DND-41 (cell line): ENCODE measurements at regions not wholly inside any gene's neighbourhood (a gene's known extent, or its start where the extent isn't known, plus 50 kb on each side); places are given as distances from the start of the nearest gene placed in this dataset.

Source experiments
- EZH2 ChIP-seq: IDR thresholded peaks from 3 replicates; pipeline ENCODE4 v1.6.1; 2012; ENCODE audit warnings: borderline replicate concordance, low read depth, mild to moderate bottlenecking, moderate library complexity, low read length, inconsistent platforms; ENCODE audit not compliant: severe bottlenecking
- TF ChIP-seq, protein P1 (sequence below): IDR thresholded peaks from 2 replicates; pipeline ENCODE4 v1.5.1; 2012; ENCODE audit warnings: borderline replicate concordance, low read length, moderate library complexity, mild to moderate bottlenecking; ENCODE audit not compliant: poor library complexity, severe bottlenecking; ENCODE audit errors: extremely low read depth

- TF ChIP-seq, protein P1, sequence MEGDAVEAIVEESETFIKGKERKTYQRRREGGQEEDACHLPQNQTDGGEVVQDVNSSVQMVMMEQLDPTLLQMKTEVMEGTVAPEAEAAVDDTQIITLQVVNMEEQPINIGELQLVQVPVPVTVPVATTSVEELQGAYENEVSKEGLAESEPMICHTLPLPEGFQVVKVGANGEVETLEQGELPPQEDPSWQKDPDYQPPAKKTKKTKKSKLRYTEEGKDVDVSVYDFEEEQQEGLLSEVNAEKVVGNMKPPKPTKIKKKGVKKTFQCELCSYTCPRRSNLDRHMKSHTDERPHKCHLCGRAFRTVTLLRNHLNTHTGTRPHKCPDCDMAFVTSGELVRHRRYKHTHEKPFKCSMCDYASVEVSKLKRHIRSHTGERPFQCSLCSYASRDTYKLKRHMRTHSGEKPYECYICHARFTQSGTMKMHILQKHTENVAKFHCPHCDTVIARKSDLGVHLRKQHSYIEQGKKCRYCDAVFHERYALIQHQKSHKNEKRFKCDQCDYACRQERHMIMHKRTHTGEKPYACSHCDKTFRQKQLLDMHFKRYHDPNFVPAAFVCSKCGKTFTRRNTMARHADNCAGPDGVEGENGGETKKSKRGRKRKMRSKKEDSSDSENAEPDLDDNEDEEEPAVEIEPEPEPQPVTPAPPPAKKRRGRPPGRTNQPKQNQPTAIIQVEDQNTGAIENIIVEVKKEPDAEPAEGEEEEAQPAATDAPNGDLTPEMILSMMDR: no peak
- no peak for TF ChIP-seq EZH2
Measured at GRCh38 chr12:115639648-115640012, 637.9 kb downstream of the MED13L start.
